ENCODE measurements at regions not wholly inside any gene's neighbourhood (a gene's known extent, or its start where the extent isn't known, plus 50 kb on each side); places are given as distances from the start of the nearest gene placed in this dataset.

DNA sequence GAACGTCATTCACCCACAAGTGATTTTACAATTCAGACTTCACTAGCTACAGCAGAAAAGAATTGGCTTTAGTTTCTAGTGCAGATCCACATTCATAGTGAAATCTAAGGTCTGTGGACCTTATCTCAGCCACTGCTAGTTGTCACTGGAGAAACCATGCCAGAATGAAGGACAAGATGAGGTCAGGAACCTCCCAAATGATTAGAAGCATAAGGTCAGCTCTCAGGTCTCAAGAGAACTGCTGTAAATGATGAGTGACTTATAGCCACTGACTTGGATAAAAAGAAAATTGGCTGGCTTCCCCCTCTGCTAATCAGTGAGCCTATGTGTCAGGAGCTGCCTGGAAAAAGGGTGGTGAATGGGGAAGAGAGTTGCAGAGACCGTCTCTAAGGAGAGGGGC is 265.3 kb upstream of the BMP2 start:
- H3K9ac ChIP-seq (ENCODE audit: control insufficient read depth, insufficient read depth, low read length): no peak overlapping the region
- H3K27ac ChIP-seq (ENCODE audit: control insufficient read depth, insufficient read depth): no peak overlapping the region
- BruUV-seq (replicated peaks): no TSS peak
- intact Hi-C loops (cut with micrococcal nuclease; ENCODE audit: unreplicated experiment) (no loop called here), in situ Hi-C loops (cut with MboI) (no loop called here)
- H4K20me1 ChIP-seq (ENCODE audit: control insufficient read depth, insufficient read depth): no peaks in the 10 kb centered on the region
- no peaks in the 10 kb centered on the region for H3K9me3 ChIP-seq (replicated peaks; ENCODE audit: control insufficient read depth, insufficient read depth, low read length)
- no peaks in the 10 kb centered on the region for H3K4me1 ChIP-seq (ENCODE audit: control insufficient read depth, insufficient read depth, low read length)
- POLR2A ChIA-PET: no interaction called here
- no peak overlapping the region for H2AFZ ChIP-seq (ENCODE audit: control insufficient read depth, low read depth, low read length)
- CTCF ChIA-PET: interaction anchor here (0.6 kb wide), 1 partner anchor 1123 kb away, joined by 3 read pairs; no protein-coding TSS in a partner anchor
- FAIRE-seq: no peak
- DNase-seq (ENCODE audit: low read depth, low spot score): no peak
- H3K27me3 ChIP-seq (replicated peaks in 1 of 2; ENCODE audit: control insufficient read depth in 2 of 2, insufficient read depth in 2 of 2, low read length in 1 of 2): no peaks in the 10 kb centered on the region; a peak in 1 of 4 replicates
- WGBS (ENCODE audit: insufficient coverage, insufficient replicate concordance, low lambda C conversion rate, missing lambda C conversion rate): 13% methylated on average over 2 of the region's 2 CpGs
- no peaks in the 10 kb centered on the region for H3K36me3 ChIP-seq (ENCODE audit: control insufficient read depth in 2 of 2, insufficient read depth in 2 of 2, low read length in 1 of 2)
- no peak overlapping the region for H3K4me3 ChIP-seq
- no peaks in the 10 kb centered on the region for H3K79me2 ChIP-seq (ENCODE audit: control insufficient read depth, insufficient read depth, low read length)
- SMC1A ChIA-PET (ENCODE audit: uncharacterized antibody, unreplicated experiment): interaction anchor here (1.3 kb wide), 1 partner anchor 135 kb away, joined by 3 read pairs; no protein-coding TSS in a partner anchor
- RAD21 ChIA-PET (ENCODE audit: unreplicated experiment): no interaction called here
- ATAC-seq: no peak
- TF ChIP-seq, protein P1, sequence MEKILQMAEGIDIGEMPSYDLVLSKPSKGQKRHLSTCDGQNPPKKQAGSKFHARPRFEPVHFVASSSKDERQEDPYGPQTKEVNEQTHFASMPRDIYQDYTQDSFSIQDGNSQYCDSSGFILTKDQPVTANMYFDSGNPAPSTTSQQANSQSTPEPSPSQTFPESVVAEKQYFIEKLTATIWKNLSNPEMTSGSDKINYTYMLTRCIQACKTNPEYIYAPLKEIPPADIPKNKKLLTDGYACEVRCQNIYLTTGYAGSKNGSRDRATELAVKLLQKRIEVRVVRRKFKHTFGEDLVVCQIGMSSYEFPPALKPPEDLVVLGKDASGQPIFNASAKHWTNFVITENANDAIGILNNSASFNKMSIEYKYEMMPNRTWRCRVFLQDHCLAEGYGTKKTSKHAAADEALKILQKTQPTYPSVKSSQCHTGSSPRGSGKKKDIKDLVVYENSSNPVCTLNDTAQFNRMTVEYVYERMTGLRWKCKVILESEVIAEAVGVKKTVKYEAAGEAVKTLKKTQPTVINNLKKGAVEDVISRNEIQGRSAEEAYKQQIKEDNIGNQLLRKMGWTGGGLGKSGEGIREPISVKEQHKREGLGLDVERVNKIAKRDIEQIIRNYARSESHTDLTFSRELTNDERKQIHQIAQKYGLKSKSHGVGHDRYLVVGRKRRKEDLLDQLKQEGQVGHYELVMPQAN (conservative IDR thresholded peaks at IDR 0.05): no peak
- TF ChIP-seq, protein P2, sequence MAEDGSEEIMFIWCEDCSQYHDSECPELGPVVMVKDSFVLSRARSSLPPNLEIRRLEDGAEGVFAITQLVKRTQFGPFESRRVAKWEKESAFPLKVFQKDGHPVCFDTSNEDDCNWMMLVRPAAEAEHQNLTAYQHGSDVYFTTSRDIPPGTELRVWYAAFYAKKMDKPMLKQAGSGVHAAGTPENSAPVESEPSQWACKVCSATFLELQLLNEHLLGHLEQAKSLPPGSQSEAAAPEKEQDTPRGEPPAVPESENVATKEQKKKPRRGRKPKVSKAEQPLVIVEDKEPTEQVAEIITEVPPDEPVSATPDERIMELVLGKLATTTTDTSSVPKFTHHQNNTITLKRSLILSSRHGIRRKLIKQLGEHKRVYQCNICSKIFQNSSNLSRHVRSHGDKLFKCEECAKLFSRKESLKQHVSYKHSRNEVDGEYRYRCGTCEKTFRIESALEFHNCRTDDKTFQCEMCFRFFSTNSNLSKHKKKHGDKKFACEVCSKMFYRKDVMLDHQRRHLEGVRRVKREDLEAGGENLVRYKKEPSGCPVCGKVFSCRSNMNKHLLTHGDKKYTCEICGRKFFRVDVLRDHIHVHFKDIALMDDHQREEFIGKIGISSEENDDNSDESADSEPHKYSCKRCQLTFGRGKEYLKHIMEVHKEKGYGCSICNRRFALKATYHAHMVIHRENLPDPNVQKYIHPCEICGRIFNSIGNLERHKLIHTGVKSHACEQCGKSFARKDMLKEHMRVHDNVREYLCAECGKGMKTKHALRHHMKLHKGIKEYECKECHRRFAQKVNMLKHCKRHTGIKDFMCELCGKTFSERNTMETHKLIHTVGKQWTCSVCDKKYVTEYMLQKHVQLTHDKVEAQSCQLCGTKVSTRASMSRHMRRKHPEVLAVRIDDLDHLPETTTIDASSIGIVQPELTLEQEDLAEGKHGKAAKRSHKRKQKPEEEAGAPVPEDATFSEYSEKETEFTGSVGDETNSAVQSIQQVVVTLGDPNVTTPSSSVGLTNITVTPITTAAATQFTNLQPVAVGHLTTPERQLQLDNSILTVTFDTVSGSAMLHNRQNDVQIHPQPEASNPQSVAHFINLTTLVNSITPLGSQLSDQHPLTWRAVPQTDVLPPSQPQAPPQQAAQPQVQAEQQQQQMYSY (CRISPR knock-in tag; IDR thresholded peaks at IDR 0.05): no peak
- TF ChIP-seq YBX1 (IDR thresholded peaks at IDR 0.05) (no peak), SIX5 (IDR thresholded peaks at IDR 0.05; ENCODE audit: low read depth, low read length, severe bottlenecking) (no peak), HCFC1 (IDR thresholded peaks at IDR 0.05; ENCODE audit: low read length) (no peak), GATAD2B (conservative IDR thresholded peaks at IDR 0.05; ENCODE audit: low read depth) (no peak), RBBP5 (conservative IDR thresholded peaks at IDR 0.05) (no peak), ZNF217 (IDR thresholded peaks at IDR 0.05) (no peak), IKZF1 (conservative IDR thresholded peaks at IDR 0.05) (no peak), TCF3 (IDR thresholded peaks at IDR 0.05; ENCODE audit: borderline replicate concordance, insufficient read depth, low read depth, low read length) (no peak), TBL1XR1 (IDR thresholded peaks at IDR 0.05; ENCODE audit: low read depth, low read length) (no peak), NR2C1 (IDR thresholded peaks at IDR 0.05) (no peak)
- no peak overlapping the region for H3K4me2 ChIP-seq (ENCODE audit: control insufficient read depth, insufficient read depth)

Measured in GM12878 (cell line).